Mucosa of descending colon (tissue), 3 donors: ENCODE measurements at regions not wholly inside any gene's neighbourhood (a gene's known extent, or its start where the extent isn't known, plus 50 kb on each side); places are given as distances from the start of the nearest gene placed in this dataset.

Source experiments
- ATAC-seq: fragments of 200-7000 bp; cut with Tn5 transposase; one replicate; pipeline ENCODE4 v1.9.1; 2020; ENCODE audit warnings: mild to moderate bottlenecking, moderate library complexity
- DNase-seq, 3 donors: peaks; one replicate each; pipeline ENCODE4 v3.0.0-alpha.2; 2020
- H3K36me3 ChIP-seq: fragments of 200-600 bp; one replicate; pipeline ENCODE4 v1.8.0; 2021; ENCODE audit warnings: low read depth, mild to moderate bottlenecking
- H3K4me1 ChIP-seq: fragments of 200-600 bp; one replicate; pipeline ENCODE4 v1.8.0; 2021; ENCODE audit warnings: low read depth, mild to moderate bottlenecking
- H3K4me3 ChIP-seq: fragments of 200-600 bp; one replicate; pipeline ENCODE4 v1.8.0; 2021; ENCODE audit warnings: mild to moderate bottlenecking
- H3K9me3 ChIP-seq: fragments of 200-600 bp; one replicate; pipeline ENCODE4 v1.8.0; 2021; ENCODE audit warnings: mild to moderate bottlenecking
- intact Hi-C, 2 donors: fragments of 100-400 bp; cut with DNase I in 1 of 2; cut with micrococcal nuclease in 1 of 2; formaldehyde crosslinking; loops; one replicate each; pipeline versions ENCODE4 v1.11.0 to v1.11.1; 2022; cut with DNase I, micrococcal nuclease
- TF ChIP-seq, protein P1 (sequence below): fragments of 200-600 bp; IDR thresholded peaks from one replicate; pipeline ENCODE4 v1.8.0; 2022; ENCODE audit warnings: antibody characterized with exemption, mild to moderate bottlenecking
- donor health status: DM: no; HTN: no; CAD: no; lungs with moderate emphysema.
- donor health status: DM: no; HTN: no; CAD: no.
- donor health status: DM: no; HTN: yes; CAD: no.

DNA sequence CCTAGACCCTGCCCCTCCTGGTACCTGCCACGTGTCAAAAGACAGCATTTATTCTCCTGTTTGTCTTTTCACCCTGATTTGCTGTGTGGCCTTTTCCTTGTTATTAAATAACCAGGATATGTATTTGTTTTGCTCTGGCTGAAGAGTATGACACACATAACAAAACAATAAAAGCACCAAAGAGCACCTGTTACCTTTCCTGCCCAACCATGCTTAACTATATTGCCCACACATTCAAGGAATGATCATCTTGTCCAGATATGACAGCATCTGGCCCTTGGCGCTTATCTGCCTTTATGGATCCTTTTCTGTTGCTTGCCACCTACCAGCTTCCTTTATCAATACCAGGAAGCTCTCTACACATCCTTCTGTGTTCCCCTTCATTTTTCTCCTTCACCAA, 357.7 kb downstream of the FGFR2 start:
- intact Hi-C loops: no loop called here
- TF ChIP-seq, protein P1, sequence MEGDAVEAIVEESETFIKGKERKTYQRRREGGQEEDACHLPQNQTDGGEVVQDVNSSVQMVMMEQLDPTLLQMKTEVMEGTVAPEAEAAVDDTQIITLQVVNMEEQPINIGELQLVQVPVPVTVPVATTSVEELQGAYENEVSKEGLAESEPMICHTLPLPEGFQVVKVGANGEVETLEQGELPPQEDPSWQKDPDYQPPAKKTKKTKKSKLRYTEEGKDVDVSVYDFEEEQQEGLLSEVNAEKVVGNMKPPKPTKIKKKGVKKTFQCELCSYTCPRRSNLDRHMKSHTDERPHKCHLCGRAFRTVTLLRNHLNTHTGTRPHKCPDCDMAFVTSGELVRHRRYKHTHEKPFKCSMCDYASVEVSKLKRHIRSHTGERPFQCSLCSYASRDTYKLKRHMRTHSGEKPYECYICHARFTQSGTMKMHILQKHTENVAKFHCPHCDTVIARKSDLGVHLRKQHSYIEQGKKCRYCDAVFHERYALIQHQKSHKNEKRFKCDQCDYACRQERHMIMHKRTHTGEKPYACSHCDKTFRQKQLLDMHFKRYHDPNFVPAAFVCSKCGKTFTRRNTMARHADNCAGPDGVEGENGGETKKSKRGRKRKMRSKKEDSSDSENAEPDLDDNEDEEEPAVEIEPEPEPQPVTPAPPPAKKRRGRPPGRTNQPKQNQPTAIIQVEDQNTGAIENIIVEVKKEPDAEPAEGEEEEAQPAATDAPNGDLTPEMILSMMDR: no peak
- DNase-seq: peak in 1 of 3 donors; percentile 76
- no peaks in the 10 kb centered on the region for H3K36me3 ChIP-seq
- H3K4me3 ChIP-seq: no peak overlapping the region
- peak; percentile 83 for ATAC-seq
- H3K9me3 ChIP-seq: peaks cover 2% of the 10 kb centered on the region
- H3K4me1 ChIP-seq: peaks cover 61% of the 10 kb centered on the region

DNA sequence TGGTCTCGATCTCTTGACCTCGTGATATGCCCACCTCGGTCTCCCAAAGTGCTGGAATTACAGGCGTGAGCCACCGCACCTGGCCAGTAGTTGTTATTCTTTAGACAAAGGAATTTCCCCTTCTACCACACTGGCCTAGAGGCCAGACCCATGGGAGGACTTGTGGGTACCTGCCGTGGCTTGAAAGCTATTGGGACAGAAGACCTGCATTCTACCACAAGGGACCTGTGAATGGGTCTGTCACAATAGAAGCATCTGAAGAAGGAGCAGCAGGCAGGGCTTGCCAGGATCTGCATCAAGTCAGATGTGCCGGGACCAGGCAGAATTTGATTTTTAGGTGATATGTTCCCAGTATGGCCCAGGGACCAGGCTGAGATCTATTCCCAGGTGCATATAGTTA, 356.9 kb downstream of the FGFR2 start:
- ATAC-seq (no peak), DNase-seq (peak in 1 of 3 donors; percentile 26)
- peaks cover 2% of the 10 kb centered on the region for H3K9me3 ChIP-seq
- H3K4me1 ChIP-seq: peaks cover 55% of the 10 kb centered on the region
- intact Hi-C loops: no loop called here
- H3K36me3 ChIP-seq: no peaks in the 10 kb centered on the region
- TF ChIP-seq, protein P1: no peak
- no peak overlapping the region for H3K4me3 ChIP-seq

DNA sequence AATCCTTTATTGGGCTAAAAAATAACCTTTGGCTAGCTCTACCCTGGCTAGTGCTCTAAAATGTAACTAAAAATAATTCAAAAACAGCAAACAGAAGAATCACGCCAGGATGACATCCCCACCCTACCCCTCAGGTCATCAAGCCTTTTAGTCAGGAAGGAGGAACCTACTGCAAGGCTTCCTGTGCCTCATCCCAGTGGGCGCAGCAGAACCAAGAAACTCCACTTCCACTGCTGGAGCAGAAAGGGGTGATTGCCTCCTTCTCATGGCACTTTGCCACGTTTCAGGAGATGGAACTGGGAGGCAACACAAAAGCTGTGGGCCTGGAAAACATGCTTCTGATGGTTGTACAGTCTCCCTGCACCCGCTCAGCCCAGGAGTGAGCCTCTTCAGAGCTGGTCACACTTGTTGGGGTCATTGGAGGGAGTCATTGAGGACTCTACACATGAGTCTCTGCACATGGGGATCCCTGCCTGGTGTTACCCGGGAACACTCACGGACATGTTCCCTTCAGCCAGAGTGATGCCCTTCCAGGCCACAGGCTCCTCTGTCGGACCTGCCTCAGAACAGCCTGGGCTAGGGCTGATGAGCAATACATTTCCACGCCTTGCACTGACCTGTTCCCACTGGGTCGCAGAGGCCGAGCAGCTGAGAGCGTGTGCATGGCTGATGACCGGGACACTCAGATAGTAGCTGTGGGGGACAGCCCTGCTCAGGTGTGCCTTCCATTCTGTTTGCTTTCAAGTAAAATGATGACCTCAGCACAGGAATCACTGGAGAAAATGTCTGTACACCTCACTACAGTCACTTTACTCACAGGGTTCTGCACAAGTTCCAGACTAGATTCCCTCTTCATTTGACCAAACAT, 355.3 kb downstream of the FGFR2 start:
- H3K4me3 ChIP-seq: no peak overlapping the region

DNA sequence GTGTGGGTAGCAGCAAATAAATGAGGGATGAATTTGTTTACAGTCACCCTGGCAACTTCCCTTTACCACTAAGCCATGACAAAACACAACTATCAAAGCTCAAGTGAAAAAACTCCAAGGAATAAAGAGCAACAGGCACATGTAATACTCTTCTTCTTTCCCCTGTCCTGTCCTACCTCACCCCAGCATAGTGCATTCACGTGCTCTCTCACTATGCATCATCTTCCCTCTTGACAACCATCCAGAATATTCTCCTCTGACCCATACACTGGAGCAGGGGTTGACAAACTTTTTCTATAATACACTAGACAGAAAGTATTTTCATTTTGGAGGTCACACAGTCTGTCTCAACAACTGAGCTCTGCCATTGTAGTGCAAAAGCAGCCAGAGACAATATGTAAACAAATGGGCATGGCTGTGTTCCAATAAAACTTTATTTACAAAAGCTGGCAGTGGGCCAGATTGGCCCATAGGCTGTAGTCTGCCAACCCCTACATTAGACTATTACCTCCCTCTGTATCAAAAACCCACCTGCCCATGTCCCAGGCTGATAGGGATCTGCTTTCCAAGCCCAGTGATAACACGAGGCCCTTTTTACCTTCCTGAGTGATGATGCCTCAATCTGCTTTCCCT, 354.5 kb downstream of the FGFR2 start:
- H3K4me1 ChIP-seq: peaks cover 52% of the 10 kb centered on the region
- H3K36me3 ChIP-seq: no peaks in the 10 kb centered on the region
- TF ChIP-seq, protein P1: no peak
- no peak overlapping the region for H3K4me3 ChIP-seq
- no peak for ATAC-seq
- intact Hi-C loops: no loop called here
- DNase-seq: no peak
- no peaks in the 10 kb centered on the region for H3K9me3 ChIP-seq

More for the DNA sequence above, 355.3 kb downstream of the FGFR2 start:
- TF ChIP-seq, protein P1: no peak
- peaks cover 52% of the 10 kb centered on the region for H3K4me1 ChIP-seq
- peak in 1 of 3 donors; percentile 32 for DNase-seq
- no peaks in the 10 kb centered on the region for H3K9me3 ChIP-seq
- ATAC-seq: no peak
- intact Hi-C loops: no loop called here
- no peaks in the 10 kb centered on the region for H3K36me3 ChIP-seq

DNA sequence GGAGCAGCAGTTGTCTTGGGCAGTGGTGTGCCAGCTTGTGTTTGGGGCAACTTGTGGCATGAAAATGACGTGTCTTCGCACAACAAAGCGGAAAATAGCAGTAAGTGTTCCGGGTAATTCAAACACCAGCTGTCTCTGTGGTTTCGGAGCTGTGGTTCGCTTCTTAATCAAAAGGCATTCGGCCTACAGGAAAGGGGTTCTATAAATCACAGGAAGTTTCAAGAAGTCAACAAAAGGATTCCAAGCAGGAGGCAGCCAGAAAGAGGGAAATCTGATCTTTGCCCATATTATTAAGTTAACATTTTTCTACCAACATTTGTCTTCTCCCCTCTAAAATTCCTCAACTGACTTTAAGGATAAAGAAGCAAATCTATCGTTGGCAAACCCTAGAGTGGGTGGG, 353.4 kb downstream of the FGFR2 start:
- TF ChIP-seq, protein P1: no peak
- intact Hi-C loops: no loop called here
- H3K9me3 ChIP-seq: no peaks in the 10 kb centered on the region
- no peak overlapping the region for H3K4me3 ChIP-seq
- peaks cover 44% of the 10 kb centered on the region for H3K4me1 ChIP-seq
- no peaks in the 10 kb centered on the region for H3K36me3 ChIP-seq
- ATAC-seq (no peak), DNase-seq (no peak)
